Germinal center (tissue), 1 donor: ENCODE measurements at regions not wholly inside any gene's neighbourhood (a gene's known extent, or its start where the extent isn't known, plus 50 kb on each side); places are given as distances from the start of the nearest gene placed in this dataset.
"Not testable (repeated sequence)": the region's sequence is repeated elsewhere in the genome, so short reads cannot be mapped to it uniquely, and the experiment has no call there.

ENCODE experiments used
- DNase-seq: peaks from one replicate; pipeline ENCODE4 v3.0.0; 2012; ENCODE audit warnings: mixed read lengths, low spot score

DNA sequence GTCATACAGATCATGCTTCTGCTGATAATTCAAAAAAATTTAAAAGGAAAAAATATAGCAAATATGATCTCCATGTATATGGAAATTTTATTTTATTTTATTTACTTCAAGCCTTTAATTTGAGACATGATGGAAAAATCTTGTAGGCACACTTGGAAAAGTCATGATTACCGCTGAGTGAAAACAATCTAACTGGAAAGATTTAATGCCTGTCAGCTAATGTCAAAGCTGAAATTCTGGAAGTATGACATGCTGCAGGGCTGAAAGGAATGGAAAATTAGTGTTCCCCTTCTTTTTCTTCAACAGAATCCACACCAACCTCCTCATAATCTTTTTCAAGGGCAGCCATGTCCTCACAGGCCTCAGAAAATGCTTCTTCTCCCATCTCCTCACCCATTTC lies 58.2 kb downstream of the RPRM start:
- no peak for DNase-seq

- DNase-seq = no peak
These were observed 61.5 kb downstream of the RPRM start for GRCh38 chr2:153417077-153417476.

DNA sequence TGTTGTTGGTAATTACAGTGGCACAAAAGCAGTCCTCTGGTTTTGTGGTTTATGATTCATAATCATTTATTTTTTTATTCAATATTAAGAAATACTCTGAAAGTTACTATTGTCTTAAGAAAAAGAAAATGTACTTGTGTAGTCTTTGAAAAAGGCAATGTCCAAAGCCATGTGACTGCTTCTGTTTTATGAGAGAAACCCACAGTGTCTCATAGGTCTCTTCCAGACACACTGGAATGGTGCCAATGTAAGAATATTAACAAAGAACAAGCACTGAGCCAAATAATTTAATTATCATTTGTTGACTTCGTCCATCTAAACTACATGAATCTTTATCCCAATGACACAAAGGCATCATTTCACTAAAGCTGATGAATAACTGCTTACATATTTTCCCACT lies 62.5 kb downstream of the RPRM start:
- no peak for DNase-seq

DNA sequence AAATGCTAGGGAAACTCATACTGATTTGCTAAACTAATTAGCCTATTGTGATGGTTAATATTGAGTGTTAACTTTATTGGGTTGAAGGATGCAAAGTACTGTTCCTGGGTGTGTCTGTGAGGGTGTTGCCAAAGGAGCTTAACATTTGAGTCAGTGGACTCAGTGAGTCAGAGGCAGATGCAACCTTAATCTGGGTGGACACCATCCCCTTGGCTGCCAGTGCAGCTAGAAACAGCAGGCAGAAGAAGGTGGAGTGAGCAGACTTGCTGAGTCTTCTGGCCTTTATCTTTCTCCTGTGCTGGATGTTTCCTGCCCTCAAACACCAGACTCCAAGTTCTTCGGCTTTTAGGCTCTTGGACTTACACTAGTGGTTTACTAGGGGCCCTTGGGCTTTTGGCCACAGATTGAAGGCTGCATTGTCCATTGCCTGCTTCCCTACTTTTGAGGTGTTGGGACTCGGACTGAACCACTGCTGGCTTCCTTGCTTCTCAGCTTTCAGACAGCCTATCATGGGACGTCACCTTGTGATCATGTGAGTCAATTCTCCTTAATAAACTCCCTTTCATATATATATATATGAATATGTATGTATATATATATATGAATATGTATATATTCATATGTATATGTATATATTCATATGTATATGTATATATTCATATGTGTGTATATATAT lies 69.7 kb downstream of the RPRM start:
- no peak for DNase-seq

DNA sequence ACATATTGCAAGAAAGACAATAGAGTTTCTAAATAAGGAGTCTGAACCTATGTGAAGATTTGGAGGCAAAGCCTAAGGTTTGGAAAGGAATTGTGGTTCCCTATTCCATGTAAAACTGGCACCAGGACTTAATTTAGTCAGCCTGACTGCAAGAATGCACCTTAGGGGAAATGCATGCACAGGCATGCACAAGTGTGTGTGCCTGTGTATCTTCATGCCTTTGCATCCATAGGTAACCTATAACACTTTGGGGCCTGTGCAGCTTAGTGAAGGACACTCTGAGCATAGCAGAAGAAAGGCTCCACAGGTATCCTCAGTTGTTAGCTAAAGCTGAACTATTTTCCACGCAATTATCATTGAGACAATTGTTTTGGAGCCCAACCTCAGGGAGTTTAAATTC lies 73.4 kb downstream of the RPRM start:
- DNase-seq = no peak

- no peak for DNase-seq
These were observed 73.8 kb downstream of the RPRM start for GRCh38 chr2:153404792-153405191.

GRCh38 chr2:153403940-153404339 lies 74.6 kb downstream of the RPRM start:
- DNase-seq = no peak

DNA sequence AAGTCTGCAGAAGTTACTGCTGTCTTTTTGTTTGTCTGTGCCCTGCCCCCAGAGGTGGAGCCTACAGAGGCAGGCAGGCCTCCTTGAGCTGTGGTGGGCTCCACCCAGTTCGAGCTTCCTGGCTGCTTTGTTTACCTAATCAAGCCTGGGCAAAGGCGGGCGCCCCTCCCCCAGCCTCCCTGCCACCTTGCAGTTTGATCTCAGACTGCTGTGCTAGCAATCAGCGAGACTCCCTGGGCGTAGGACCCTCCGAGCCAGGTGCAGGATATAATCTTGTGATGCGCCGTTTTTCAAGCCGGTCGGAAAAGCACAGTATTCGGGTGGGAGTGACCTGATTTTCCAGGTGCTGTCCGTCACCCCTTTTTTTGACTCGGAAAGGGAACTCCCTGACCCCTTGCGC lies 75.2 kb downstream of the RPRM start:
- DNase-seq = not testable (repeated sequence)

DNA sequence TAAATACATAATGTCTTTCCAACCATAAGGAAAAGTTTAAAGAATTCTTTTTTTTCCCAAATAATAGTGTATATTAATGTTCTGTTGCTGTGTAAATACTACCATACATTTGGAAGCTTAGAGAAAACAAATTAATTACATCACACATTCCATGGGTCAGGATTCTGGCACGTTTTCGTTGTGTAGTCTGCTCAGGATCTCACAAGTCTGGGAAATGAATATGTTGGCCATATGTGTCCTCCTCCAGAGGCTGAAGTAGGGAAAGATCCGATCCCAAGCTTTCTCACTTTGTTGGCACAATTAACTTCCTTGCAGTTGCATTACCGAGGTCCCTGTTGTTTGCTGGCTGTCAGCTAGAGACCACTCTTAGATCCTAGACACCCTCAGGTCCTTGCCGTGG lies 83.9 kb downstream of the RPRM start:
- DNase-seq = no peak

DNA sequence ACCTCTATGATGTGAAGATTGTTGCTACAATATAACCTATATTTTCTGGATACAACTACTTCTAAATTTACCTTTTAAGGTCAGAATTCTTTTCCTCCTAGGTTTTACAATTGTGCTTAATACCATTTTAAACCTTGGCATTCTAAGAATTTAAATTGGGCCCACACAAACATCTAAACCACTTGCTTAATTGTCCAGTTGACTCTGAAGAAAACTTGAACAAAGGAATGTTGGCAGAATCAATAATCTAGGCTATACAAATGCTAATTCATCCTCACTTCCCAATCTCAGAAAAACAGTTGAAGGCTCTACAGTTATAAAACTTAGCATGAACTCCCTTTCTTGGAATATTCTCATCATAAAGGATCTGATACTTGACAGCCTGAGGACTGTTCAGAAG lies 84.3 kb downstream of the RPRM start:
- DNase-seq = no peak

DNA sequence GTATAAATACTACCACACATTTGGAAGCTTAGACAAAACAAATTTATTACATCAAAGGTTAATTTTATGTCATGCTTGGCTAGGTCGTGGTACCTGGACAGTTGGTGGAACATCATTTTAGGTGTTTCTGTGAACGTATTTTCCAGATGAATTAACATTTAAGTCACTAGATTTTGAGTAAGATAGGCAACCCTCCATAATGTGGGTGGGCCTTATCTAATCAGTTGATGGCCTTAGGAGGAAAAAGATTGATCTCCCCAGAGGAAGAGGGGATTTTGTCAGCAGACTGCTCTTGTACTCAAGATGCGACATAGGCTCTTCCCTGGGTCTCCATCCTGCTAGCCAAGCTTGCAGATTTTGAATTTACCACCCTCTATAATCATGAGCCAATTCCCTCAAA lies 85.0 kb downstream of the RPRM start:
- no peak for DNase-seq

DNA sequence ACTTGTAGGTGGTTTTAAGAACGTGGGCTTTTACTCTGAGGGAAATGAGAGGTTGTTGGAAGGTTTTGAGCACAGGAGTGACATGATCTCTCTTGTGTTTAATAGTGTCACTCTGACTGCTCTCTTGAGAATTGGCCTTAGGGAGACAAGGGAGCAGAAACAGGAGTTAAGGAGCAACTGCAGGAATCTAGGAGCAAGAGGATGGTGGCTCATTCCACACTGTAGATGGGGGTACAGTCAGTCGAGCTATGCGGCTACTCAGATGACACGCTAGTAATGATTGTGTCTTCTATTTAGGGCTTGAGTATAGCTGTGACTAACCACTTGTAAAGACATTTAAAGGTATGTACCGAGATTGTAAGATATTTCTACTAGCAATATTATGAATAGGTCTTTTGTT lies 87.4 kb downstream of the RPRM start:
- no peak for DNase-seq

- DNase-seq = no peak
These were observed 90.3 kb downstream of the RPRM start for GRCh38 chr2:153388246-153388645.

DNA sequence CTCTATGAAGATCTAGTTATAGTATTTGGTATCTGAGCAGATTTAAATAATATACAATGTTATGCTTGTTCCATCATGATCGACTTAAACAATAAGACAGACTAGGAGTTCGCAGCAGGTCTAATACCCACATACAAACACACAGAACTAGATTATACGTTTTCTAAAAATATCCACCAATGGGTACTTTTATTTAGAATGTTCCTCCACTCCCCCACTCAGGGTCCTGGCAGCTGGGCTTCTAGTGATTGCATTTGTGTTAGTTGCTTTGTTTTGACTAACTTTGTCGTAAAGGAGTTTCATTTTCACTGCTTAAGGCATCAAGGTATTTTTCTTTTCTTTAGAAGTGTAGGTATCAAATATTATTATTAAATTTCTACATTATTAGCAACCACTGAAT lies 91.4 kb downstream of the RPRM start:
- DNase-seq = no peak

DNA sequence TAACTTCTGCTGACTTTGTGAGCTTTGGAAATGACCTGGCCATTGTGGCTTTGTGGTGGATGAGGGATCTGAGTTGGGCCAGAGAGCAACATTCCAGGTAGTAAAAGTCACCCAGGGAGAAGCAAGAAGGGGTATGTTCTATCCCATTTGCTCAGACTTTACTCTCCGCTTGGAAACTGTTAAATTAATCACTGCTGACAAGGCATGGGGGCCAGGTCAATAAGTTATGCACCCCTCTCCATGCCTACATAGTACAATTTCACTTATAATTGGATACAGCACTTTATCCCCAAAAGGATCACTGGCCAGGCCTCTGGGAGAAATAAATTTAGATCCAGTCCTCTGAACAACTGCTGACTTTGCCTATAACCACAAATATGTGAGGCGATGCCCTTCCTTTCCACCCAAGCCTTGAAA lies 92.1 kb downstream of the RPRM start:
- DNase-seq = no peak

- DNase-seq = no peak
These were observed 104.9 kb downstream of the RPRM start for GRCh38 chr2:153373510-153374279.

GRCh38 chr2:153360239-153360638 lies 118.3 kb downstream of the RPRM start:
- DNase-seq = no peak

- no peak for DNase-seq
These were observed 124.2 kb downstream of the RPRM start for GRCh38 chr2:153354377-153354776.

DNA sequence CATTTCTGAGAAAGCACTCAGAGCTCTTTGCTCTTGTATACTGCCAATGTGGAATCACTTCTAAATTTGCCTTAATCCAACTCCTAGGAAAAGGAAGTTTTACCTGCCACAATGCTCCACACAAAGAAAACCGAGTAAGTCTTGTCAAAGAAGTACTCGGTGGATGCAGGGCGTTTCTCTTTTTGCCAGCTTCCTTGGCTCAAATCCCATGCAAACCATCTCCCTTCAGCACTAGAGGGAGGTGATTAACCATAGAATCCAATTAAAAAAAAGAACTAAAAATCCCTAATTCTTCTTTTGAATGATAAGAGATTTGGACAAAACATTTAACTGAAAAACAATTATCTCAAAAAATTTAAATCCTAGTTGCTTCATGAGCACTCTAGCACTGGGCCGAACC lies 129.0 kb downstream of the RPRM start:
- DNase-seq = no peak

DNA sequence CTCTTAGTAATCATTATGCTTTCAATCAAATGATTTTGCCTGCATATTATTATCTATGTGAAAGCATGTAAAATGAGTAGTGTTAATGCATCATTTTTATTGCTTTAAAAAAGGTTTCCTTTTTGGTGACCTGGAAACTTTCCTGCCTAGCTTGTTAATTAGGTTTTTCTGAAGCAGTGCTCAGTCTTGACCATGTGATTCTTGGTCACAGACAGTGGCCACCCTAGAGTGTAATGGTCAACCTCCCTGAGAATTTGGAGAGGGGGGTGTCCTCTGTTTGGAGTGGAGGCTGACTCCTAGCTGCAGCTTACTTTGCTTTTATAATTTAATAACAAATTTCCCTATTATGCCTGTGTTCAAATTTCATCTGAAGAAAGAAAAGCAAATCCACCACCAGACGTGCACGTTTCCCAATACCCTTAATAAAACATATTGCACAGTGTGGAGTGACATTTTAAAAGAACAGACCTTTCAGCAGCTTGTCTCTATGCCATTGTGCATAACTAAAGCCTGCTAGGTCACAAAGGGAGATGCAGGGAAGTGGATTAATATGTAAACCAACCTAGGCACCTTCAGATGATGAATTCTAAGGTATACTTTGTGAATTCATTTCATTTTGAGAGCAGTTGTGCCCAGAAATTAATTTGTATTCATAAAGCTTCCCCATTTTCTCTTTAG lies 130.6 kb downstream of the RPRM start:
- no peak for DNase-seq

DNA sequence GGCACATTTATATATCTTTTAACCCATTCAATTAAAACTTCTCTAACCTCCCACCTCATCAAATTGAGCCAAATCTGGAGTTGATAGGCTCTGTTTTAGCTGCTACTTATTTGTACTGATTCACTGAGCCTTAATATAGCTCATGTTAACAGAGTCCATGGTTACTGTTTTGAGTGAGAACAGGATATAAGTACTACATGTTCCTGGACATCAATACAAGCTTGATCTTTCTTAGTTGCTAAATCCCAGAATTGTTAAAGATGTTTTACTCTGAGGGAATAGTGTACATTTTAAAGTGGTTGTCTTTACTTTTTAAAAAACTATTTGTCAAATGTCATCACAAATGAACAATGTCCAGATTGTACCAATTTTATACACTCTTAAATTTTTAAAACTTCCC lies 157.7 kb downstream of the RPRM start:
- no peak for DNase-seq

GRCh38 chr2:153311432-153311831 lies 167.1 kb downstream of the RPRM start:
- no peak for DNase-seq

GRCh38 chr2:153308466-153308865 lies 170.1 kb downstream of the RPRM start:
- no peak for DNase-seq
